HL-60 (cell line): ENCODE measurements at regions not wholly inside any gene's neighbourhood (a gene's known extent, or its start where the extent isn't known, plus 50 kb on each side); places are given as distances from the start of the nearest gene placed in this dataset.

Experiments used
- CTCF ChIP-seq: IDR thresholded peaks from one replicate; pipeline ENCODE4 v1.5.1; 2011; ENCODE audit warnings: low read length, control low read depth, inconsistent platforms; ENCODE audit not compliant: insufficient read depth
- POLR2AphosphoS5 ChIP-seq: IDR thresholded peaks from 2 replicates; pipeline ENCODE4 v1.6.1; 2012; ENCODE audit warnings: low read depth

- TF ChIP-seq CTCF: no peak
- TF ChIP-seq POLR2AphosphoS5: no peak
Observed at GRCh38 chr6:68158256-68158655, 476.8 kb upstream of the ADGRB3 start.
